GM12891 (cell line): ENCODE measurements at regions not wholly inside any gene's neighbourhood (a gene's known extent, or its start where the extent isn't known, plus 50 kb on each side); places are given as distances from the start of the nearest gene placed in this dataset.

Source experiments
- PAX5 ChIP-seq: IDR thresholded peaks from 2 replicates; pipeline ENCODE4 v1.6.1; 2011; ENCODE audit warnings: low read length, moderate library complexity, mild to moderate bottlenecking; ENCODE audit not compliant: insufficient read depth, severe bottlenecking
- POLR2A ChIP-seq: IDR thresholded peaks from 2 replicates; pipeline ENCODE4 v1.6.1; 2011; ENCODE audit warnings: low read depth, low read length, control low read depth
- POLR2AphosphoS5 ChIP-seq: IDR thresholded peaks from 2 replicates; pipeline ENCODE4 v1.6.1; 2011; ENCODE audit warnings: low read depth, low read length, control low read depth
- POU2F2 ChIP-seq: IDR thresholded peaks from 2 replicates; pipeline ENCODE4 v1.6.1; 2011; ENCODE audit warnings: low read depth, mild to moderate bottlenecking, control low read depth, low read length, moderate library complexity
- TAF1 ChIP-seq: IDR thresholded peaks from 2 replicates; pipeline ENCODE4 v1.6.1; 2011; ENCODE audit warnings: low read depth, low read length, control low read depth

GRCh38 chr1:187415065-187415464, 586.3 kb downstream of the PLA2G4A start:
- TF ChIP-seq POLR2AphosphoS5, result no peak
- no peak for TF ChIP-seq POLR2A
- TF ChIP-seq TAF1, result no peak
- no peak for TF ChIP-seq POU2F2
- TF ChIP-seq PAX5, result no peak
